Fibroblast of mammary gland (primary cell): ENCODE measurements at regions not wholly inside any gene's neighbourhood (a gene's known extent, or its start where the extent isn't known, plus 50 kb on each side); places are given as distances from the start of the nearest gene placed in this dataset.
A peak's percentile ranks its signal among the peaks of the same experiment; 100 is the strongest.

Experiments used
- DNase-seq: peaks from one replicate; pipeline ENCODE4 v3.0.0-alpha.2; 2010; ENCODE audit warnings: low read depth
- H3K4me3 ChIP-seq: 2 replicates; pipeline ENCODE4 v1.5.1; 2011; ENCODE audit warnings: low read depth, mild to moderate bottlenecking, low read length, moderate library complexity; ENCODE audit not compliant: control insufficient read depth
- TF ChIP-seq, protein P1 (sequence below): conservative IDR thresholded peaks from 2 replicates; pipeline ENCODE4 v1.5.1; 2011; ENCODE audit warnings: low read depth, low read length, inconsistent platforms; ENCODE audit not compliant: control insufficient read depth, insufficient read depth

DNA sequence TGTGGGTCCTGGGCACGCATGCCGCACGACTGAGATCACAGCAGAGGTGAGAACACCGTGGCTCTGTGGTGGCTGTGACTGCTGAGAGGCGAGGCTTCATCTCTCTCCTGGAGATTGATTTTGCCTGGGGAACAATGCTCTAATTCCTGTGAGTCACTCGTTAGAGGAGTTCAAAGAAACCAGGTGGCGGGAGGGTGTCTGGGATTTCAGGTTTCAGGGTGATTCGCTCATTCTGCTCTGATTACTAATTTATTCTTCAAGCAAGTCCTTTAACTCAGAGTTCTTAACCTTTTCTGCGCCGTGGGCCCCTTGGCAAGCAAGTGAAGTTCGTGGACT lies 56.3 kb downstream of the GLI2 start:
- no peak for DNase-seq
- TF ChIP-seq, protein P1, sequence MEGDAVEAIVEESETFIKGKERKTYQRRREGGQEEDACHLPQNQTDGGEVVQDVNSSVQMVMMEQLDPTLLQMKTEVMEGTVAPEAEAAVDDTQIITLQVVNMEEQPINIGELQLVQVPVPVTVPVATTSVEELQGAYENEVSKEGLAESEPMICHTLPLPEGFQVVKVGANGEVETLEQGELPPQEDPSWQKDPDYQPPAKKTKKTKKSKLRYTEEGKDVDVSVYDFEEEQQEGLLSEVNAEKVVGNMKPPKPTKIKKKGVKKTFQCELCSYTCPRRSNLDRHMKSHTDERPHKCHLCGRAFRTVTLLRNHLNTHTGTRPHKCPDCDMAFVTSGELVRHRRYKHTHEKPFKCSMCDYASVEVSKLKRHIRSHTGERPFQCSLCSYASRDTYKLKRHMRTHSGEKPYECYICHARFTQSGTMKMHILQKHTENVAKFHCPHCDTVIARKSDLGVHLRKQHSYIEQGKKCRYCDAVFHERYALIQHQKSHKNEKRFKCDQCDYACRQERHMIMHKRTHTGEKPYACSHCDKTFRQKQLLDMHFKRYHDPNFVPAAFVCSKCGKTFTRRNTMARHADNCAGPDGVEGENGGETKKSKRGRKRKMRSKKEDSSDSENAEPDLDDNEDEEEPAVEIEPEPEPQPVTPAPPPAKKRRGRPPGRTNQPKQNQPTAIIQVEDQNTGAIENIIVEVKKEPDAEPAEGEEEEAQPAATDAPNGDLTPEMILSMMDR: no peak
- H3K4me3 ChIP-seq: no peak overlapping the region

DNA sequence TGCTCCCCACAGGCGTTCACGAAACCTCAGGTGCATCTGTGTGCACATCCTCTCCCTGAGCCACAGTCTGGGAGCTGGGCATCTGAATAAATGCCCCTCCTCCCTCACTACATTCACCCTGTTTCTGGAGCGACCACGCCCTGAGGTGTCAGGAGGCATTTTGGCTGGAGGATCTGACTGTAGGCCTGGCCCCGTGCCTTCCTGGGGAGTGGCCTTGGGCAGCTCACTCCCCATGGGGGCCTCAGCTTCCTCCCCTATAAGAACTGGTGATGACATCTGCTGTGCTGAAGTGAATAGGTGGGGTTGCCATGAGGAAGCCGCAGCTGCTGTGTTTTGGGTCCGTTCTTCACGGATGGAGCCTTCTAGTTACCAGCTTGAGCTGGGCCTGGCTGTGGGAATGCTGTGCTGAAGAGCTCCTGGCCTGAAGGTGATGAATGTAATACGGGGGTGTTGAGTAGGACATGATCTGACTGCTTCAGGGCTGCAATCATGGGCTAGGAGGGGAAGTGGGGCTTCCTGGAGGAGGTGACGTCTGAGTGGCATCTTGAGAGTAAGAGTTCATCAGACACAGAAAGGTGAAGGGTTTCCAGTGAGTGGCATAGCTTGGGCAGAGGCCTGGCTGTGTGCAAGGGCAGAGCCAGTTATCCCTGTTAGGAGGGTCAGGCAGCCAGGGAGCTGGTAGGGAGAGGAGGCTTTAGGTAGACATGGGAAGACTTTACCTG lies 58.2 kb downstream of the GLI2 start:
- TF ChIP-seq, protein P1: no peak
- no peak overlapping the region for H3K4me3 ChIP-seq
- peak; percentile 49 for DNase-seq

DNA sequence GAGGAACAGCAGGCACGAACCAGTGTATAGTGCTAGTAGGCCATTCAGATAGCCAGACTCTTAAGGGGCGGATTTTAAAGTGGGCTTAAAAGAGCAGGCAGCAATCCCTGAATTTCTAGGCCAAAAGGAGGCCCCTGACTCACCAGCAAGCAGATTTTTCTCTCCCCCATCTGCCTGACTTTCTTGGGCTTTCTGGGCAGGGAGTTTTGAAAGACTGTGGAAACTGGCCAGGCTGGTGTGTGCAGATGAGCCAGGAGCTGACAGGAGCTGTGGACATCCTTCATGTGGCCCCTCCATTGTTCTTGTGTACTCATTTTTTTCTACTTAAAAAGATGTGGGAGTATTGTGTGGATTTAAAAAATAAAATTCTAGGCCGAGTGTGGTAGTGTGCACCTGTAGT lies 59.0 kb downstream of the GLI2 start:
- peak; percentile 81 for DNase-seq
- H3K4me3 ChIP-seq: no peak overlapping the region
- TF ChIP-seq, protein P1: no peak

DNA sequence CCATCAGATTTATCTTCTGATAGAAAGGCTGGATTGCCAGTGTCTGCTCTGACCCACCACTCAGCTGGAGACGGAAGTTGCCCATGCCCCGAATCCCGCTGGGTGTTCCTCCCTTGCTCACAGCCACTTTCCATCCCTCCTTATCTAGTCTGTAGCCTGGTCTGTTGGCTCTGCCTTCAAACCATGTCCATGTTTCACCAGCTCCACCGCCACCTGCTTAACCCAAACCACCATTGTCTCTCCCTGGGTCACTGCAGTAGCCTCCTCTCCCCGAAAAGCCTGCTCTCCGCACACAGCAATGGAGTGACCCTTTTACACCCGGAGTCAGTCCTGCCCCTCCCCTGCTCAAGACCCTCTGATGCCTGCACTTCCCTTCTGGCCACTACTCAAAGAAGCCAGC lies 60.4 kb downstream of the GLI2 start:
- TF ChIP-seq, protein P1: no peak
- DNase-seq: no peak
- H3K4me3 ChIP-seq: no peak overlapping the region

DNA sequence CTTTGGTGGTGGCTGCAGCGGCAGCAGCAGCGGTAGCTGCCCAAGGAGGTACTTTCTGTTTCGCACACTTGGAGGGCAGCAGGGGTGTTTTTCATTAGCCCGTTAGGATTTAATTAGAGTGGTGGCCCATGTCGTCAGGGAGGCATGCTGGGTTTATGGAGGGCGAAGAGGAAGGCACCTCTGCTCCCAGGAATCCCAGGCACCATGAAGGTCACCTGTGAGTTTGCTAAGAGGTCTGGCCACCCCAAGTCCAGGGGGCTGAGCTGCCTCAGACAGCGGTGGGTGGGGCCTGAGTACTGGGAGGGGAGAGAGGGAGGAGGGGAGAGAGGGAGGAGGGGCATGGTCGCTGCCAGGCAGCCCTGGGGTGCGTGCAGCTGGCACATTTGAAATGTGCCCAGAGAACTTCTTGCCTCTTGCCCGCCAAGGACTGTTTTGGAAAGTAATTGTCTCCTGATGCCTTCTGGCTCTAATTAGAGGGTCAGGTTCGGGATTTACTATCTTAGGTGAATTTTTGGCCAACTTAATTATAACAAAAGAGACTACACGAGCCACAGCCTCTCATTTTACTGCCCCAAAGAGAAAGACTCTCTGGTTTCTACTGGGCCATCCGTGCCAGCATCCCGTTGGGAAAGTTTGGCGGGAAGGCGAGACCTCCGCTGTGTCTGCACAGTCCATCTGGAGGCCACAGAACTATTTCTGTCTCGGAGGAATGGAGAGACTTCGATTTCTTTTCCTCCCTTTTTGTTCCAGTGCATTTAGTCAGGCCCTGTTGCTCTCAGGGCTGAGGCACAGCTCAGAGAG lies 62.0 kb downstream of the GLI2 start:
- no peak overlapping the region for H3K4me3 ChIP-seq
- no peak for DNase-seq
- TF ChIP-seq, protein P1: no peak

DNA sequence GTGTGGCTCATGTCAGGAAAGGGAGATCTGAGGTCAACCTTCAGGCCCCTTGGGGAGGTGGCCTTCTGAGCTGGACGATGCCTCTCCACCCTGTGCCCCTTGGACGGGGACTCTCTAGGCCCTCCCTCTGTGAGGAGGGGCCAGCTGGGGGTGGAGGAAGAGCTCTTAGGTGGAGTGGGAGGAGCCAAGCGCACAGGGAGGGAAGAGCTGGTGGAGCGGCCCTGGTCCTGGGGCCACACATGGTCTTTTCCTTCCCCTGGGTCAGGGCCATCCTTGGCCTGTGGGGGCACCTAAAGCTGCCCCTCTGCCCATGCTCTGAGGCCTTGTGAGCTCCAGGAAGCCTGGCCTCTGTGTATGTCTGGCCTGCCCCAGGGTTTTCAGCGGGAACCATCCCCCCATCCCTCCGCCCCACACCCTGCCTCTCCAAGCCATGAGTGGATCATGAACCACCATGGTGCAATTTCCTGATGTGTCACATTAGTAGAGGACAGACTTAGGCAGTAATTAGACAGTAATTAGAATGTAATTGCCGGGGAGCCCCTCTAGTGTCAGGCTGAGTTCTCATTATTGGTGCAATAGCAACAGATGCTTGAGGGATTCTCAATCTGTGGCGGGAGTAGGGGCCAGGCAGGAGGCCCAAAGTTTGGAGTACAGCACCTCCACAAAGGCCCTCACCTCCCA lies 63.0 kb downstream of the GLI2 start:
- TF ChIP-seq, protein P1: no peak
- DNase-seq: no peak
- H3K4me3 ChIP-seq: no peak overlapping the region
